ENCODE measurements at regions not wholly inside any gene's neighbourhood (a gene's known extent, or its start where the extent isn't known, plus 50 kb on each side); places are given as distances from the start of the nearest gene placed in this dataset.

DNA sequence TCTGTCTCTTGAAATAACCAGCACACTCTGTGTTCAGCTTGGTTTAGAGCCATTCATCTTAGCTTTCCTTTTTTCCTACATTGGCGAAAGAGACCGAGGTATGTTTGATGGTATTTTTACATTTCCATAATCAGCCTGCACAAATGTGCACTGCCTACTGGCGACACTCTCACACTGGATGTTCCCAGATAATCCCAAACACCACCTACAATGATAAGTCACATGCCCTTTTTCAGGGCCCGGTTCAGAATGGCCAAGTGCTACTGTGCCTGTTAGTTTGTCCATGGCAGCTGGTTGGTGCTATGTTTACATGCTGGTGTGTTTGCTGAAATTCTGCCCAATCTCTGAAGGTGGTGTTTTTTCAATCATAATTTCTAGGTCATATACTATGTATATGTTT, 80.8 kb upstream of the NR3C2 start:
- no peak for DNase-seq

DNA sequence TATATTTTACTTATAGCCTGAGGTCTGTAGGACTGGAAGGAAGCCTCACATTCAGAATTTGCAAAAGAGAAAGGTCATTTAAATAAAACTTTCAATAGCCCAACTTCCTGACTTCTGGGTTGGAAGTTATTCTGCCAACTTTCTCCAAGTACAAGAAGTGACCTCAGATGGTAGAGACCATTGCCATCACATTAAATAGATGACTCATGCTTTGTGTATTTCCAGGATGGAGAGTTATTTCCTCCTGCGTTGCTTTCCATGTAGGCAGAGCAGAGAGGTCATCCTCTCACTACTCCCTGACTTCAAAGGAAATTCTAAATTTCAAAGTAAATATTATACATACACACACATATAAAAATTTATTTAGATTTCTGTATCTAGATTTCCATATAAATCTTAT, 73.0 kb upstream of the NR3C2 start:
- no peak for DNase-seq

DNA sequence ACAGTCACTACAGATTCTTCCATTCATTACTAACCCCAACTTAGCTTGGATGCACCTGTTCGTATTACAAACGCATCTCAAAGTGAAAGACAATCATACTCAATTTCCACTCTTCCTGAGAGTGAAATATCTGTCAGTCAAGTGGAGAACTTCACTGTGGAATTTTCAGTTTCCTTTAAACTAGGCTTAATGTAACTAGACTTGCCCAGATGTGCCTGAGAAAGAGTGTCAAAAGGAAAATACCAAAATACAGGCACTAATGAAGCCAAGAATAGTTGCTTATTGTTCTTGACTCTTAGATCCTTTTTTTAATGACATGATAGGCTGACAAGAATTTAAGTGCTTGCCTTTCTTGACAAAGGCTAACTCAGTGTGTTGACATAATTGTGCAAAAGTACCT, 72.4 kb upstream of the NR3C2 start:
- DNase-seq: no peak

DNA sequence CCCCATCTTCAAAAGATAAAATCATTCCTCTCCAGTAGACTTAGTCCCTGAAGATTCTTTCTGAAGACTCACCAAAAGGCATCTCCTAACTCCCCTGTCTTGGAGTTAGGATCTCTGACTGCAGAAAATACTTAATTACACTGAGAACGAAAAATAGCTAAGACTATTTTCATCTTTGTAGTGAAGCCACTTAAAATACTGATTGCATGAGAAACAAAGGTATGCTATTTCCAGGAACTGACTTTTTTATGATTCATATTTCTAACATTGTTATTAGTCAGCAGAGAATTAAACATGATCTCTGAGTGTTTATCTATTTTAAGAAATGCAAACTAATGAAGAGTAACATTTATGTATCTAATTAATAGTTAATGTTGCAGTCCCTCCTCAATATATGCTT, 71.8 kb upstream of the NR3C2 start:
- DNase-seq: no peak

- no peak for DNase-seq
Measured at GRCh38 chr4:148510211-148510610, 68.0 kb upstream of the NR3C2 start.

DNA sequence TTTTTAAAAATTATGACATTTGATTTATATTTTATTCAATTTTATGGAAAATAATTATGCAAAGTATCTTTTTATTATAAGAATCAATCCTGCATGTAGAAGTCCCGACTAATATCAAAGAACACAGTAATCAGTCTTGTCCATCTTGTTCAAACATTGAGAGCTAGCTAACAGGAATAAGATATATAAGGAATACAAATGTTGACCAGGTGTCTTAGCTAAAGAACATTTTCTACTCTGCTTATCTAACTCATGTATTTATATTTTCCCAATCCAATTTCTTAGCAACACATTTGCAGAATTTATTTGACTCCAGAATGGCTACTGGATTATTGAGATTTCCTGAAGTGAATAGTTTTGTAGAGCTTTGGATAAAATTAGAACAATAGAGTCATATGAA, 61.5 kb upstream of the NR3C2 start:
- no peak for DNase-seq

- no peak for DNase-seq
Measured at GRCh38 chr4:148497258-148497657, 55.0 kb upstream of the NR3C2 start.

DNA sequence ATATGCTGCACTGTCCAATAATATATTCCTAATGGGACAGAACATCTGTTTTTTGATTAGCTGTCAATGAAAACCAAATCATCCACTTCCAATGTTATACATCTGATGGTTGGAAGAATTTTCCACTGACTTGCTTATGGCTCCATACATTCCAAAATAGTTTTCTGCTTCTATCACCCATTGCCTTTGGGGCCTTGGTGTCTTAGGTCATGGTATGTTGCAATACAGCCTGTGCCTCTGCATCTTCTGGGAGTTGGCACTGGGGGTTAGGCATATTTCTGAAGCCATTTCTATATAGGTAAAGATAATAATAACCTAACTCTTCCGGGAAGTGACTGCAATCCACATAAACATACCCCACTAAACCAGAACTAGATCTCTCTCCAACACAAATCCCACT, 53.2 kb upstream of the NR3C2 start:
- no peak for DNase-seq

All from activated CD4-positive, alpha-beta T cell treated with anti-CD3 and anti-CD28 coated beads, Interleukin-2, amount 50 U/mL, for 16 hours (primary cell).